GM12865 (cell line): ENCODE measurements at regions not wholly inside any gene's neighbourhood (a gene's known extent, or its start where the extent isn't known, plus 50 kb on each side); places are given as distances from the start of the nearest gene placed in this dataset.

Experiments
- DNase-seq: peaks from one replicate; pipeline ENCODE4 v3.0.0; 2010; ENCODE audit warnings: low read depth
- H3K4me3 ChIP-seq: 2 replicates; pipeline ENCODE4 v1.5.1; 2011; ENCODE audit warnings: mild to moderate bottlenecking, low read depth, low read length, control low read depth
- CTCF ChIP-seq: IDR thresholded peaks from 2 replicates; pipeline ENCODE4 v1.5.1; 2011; ENCODE audit warnings: low read length, control low read depth, low read depth, inconsistent platforms; ENCODE audit not compliant: insufficient read depth; ENCODE audit errors: missing control alignments

GRCh38 chr11:38014405-38014804 is 1416.4 kb upstream of the RAG2 start:
- no peak for DNase-seq
- TF ChIP-seq CTCF, result no peak

GRCh38 chr11:38013157-38013556 is 1415.1 kb upstream of the RAG2 start:
- no peak for TF ChIP-seq CTCF
- no peak overlapping the region for H3K4me3 ChIP-seq

More at GRCh38 chr11:38014405-38014804, 1416.4 kb upstream of the RAG2 start:
- H3K4me3 ChIP-seq, result no peak overlapping the region

GRCh38 chr11:38011496-38011895 is 1413.5 kb upstream of the RAG2 start:
- no peak for TF ChIP-seq CTCF

More at GRCh38 chr11:38013157-38013556, 1415.1 kb upstream of the RAG2 start:
- DNase-seq, result no peak

GRCh38 chr11:38009932-38010331 is 1411.9 kb upstream of the RAG2 start:
- H3K4me3 ChIP-seq, result no peak overlapping the region
- DNase-seq, result no peak
- no peak for TF ChIP-seq CTCF

More at GRCh38 chr11:38011496-38011895, 1413.5 kb upstream of the RAG2 start:
- H3K4me3 ChIP-seq, result no peak overlapping the region
- DNase-seq, result no peak

- DNase-seq, result no peak
- TF ChIP-seq CTCF, result no peak
- no peak overlapping the region for H3K4me3 ChIP-seq
These were observed 1408.4 kb upstream of the RAG2 start for GRCh38 chr11:38006466-38006865.

- TF ChIP-seq CTCF, result no peak
- no peak for DNase-seq
These were observed 1407.6 kb upstream of the RAG2 start for GRCh38 chr11:38005597-38005996.

GRCh38 chr11:37999171-37999570 is 1401.1 kb upstream of the RAG2 start:
- H3K4me3 ChIP-seq, result no peak overlapping the region
- DNase-seq, result no peak
- TF ChIP-seq CTCF, result no peak

More at GRCh38 chr11:38005597-38005996, 1407.6 kb upstream of the RAG2 start:
- H3K4me3 ChIP-seq, result no peak overlapping the region
